Smooth muscle cell (in vitro differentiated cells): ENCODE measurements at regions not wholly inside any gene's neighbourhood (a gene's known extent, or its start where the extent isn't known, plus 50 kb on each side); places are given as distances from the start of the nearest gene placed in this dataset.

Experiments used
- DNase-seq: peaks from one replicate; lab custom pipeline; 2025; ENCODE audit not compliant: unreplicated experiment; lab: John Stamatoyannopoulos, UW
- H2AFZ ChIP-seq: fragments of 200-600 bp; sonication (generic); 2 replicates; pipeline ENCODE4 v1.6.0; 2016; ENCODE audit warnings: antibody characterized with exemption, low read depth, mild to moderate bottlenecking
- H3F3A ChIP-seq: fragments of 200-600 bp; sonication (generic); 2 replicates; pipeline ENCODE4 v1.6.0; 2017; ENCODE audit warnings: antibody characterized with exemption, low read depth
- H3K27ac ChIP-seq: fragments of 200-600 bp; sonication (generic); 2 replicates; pipeline ENCODE4 v1.5.1; 2016; ENCODE audit warnings: low read depth, mild to moderate bottlenecking
- H3K27me3 ChIP-seq: fragments of 200-600 bp; sonication (generic); 2 replicates; pipeline ENCODE4 v1.6.1; 2016; ENCODE audit warnings: low read depth, mild to moderate bottlenecking
- H3K36me3 ChIP-seq: fragments of 200-600 bp; sonication (generic); 2 replicates; pipeline ENCODE4 v1.5.1; 2016; ENCODE audit warnings: low read depth
- H3K4me1 ChIP-seq: fragments of 200-600 bp; sonication (generic); 2 replicates; pipeline ENCODE4 v1.5.1; 2016; ENCODE audit warnings: low read depth
- H3K4me2 ChIP-seq: fragments of 200-600 bp; sonication (generic); 2 replicates; pipeline ENCODE4 v1.6.0; 2016; ENCODE audit warnings: mild to moderate bottlenecking
- H3K4me3 ChIP-seq: fragments of 200-600 bp; sonication (generic); 2 replicates; pipeline ENCODE4 v1.5.1; 2016; ENCODE audit warnings: mild to moderate bottlenecking
- H3K79me2 ChIP-seq: fragments of 200-600 bp; sonication (generic); 2 replicates; pipeline ENCODE4 v1.6.0; 2016; ENCODE audit warnings: low read depth, mild to moderate bottlenecking
- H3K9ac ChIP-seq: fragments of 200-600 bp; sonication (generic); 2 replicates; pipeline ENCODE4 v1.6.0; 2016; ENCODE audit warnings: low read depth
- H3K9me3 ChIP-seq: fragments of 200-600 bp; sonication (generic); replicated peaks from 2 replicates; pipeline ENCODE4 v1.5.1; 2016; ENCODE audit warnings: low read depth
- H4K20me1 ChIP-seq: fragments of 200-600 bp; sonication (generic); 2 replicates; pipeline ENCODE4 v1.6.0; 2016; ENCODE audit warnings: low read depth
- CTCF ChIP-seq: fragments of 200-600 bp; sonication (generic); IDR thresholded peaks from 2 replicates; pipeline ENCODE4 v1.5.1; 2017; ENCODE audit warnings: borderline replicate concordance, mild to moderate bottlenecking, antibody characterized with exemption; ENCODE audit not compliant: insufficient read depth, poor library complexity, severe bottlenecking
- WGBS: methylation state at CpG from one replicate; pipeline ENCODE4 v1.1.7; 2016; ENCODE audit warnings: low lambda C conversion rate; 5-methylcytosine and 5-hydroxymethylcytosine counted together

- WGBS = 91% methylated on average over 2 of the region's 2 CpGs
Observed at GRCh38 chr2:14720739-14721138, 88.2 kb downstream of the LRATD1 start.

GRCh38 chr2:14722904-14723570 lies 90.5 kb downstream of the LRATD1 start:
- no peaks in the 10 kb centered on the region for H3F3A ChIP-seq
- H3K27ac ChIP-seq = no peak overlapping the region
- H3K79me2 ChIP-seq = no peaks in the 10 kb centered on the region
- H3K4me3 ChIP-seq = no peak overlapping the region
- no peaks in the 10 kb centered on the region for H3K9me3 ChIP-seq
- no peak overlapping the region for H2AFZ ChIP-seq
- DNase-seq = no peak
- H3K27me3 ChIP-seq = no peaks in the 10 kb centered on the region
- H3K36me3 ChIP-seq = no peaks in the 10 kb centered on the region
- no peak overlapping the region for H3K4me2 ChIP-seq
- H4K20me1 ChIP-seq = no peaks in the 10 kb centered on the region
- H3K9ac ChIP-seq = no peak overlapping the region
- no peaks in the 10 kb centered on the region for H3K4me1 ChIP-seq
- WGBS = 56% methylated on average over 3 of the region's 3 CpGs
- no peak for TF ChIP-seq CTCF

More at GRCh38 chr2:14720739-14721138, 88.2 kb downstream of the LRATD1 start:
- H3K4me1 ChIP-seq = no peaks in the 10 kb centered on the region
- no peaks in the 10 kb centered on the region for H3K79me2 ChIP-seq
- no peak overlapping the region for H3K4me3 ChIP-seq
- DNase-seq = no peak
- H3K9me3 ChIP-seq = no peaks in the 10 kb centered on the region
- H3K36me3 ChIP-seq = no peaks in the 10 kb centered on the region
- no peak overlapping the region for H3K9ac ChIP-seq
- no peak overlapping the region for H2AFZ ChIP-seq
- H3K27me3 ChIP-seq = no peaks in the 10 kb centered on the region
- H4K20me1 ChIP-seq = no peaks in the 10 kb centered on the region
- TF ChIP-seq CTCF = no peak
- H3K4me2 ChIP-seq = no peak overlapping the region
- H3F3A ChIP-seq = no peaks in the 10 kb centered on the region
- no peak overlapping the region for H3K27ac ChIP-seq

GRCh38 chr2:14723684-14724083 lies 91.2 kb downstream of the LRATD1 start:
- no peaks in the 10 kb centered on the region for H3K36me3 ChIP-seq
- no peak overlapping the region for H2AFZ ChIP-seq
- H3K27ac ChIP-seq = no peak overlapping the region
- no peak overlapping the region for H3K4me3 ChIP-seq
- no peak overlapping the region for H3K9ac ChIP-seq
- H4K20me1 ChIP-seq = no peaks in the 10 kb centered on the region
- H3K79me2 ChIP-seq = no peaks in the 10 kb centered on the region
- H3K4me1 ChIP-seq = no peaks in the 10 kb centered on the region
- 72% methylated on average over 5 of the region's 5 CpGs for WGBS
- no peak for TF ChIP-seq CTCF
- H3K27me3 ChIP-seq = no peaks in the 10 kb centered on the region
- H3F3A ChIP-seq = no peaks in the 10 kb centered on the region
- H3K4me2 ChIP-seq = no peak overlapping the region
- H3K9me3 ChIP-seq = no peaks in the 10 kb centered on the region
- DNase-seq = no peak

- WGBS = 81% methylated on average over 4 of the region's 4 CpGs
- no peak for DNase-seq
- no peak for TF ChIP-seq CTCF
- Histone ChIP-seq H4K20me1 (no peaks in the 10 kb centered on the region), H3K4me1 (no peaks in the 10 kb centered on the region), H3K9ac (no peak overlapping the region), H3K4me2 (no peak overlapping the region), H3K27me3 (no peaks in the 10 kb centered on the region), H3K79me2 (no peaks in the 10 kb centered on the region), H3F3A (no peaks in the 10 kb centered on the region), H3K36me3 (no peaks in the 10 kb centered on the region), H3K9me3 (no peaks in the 10 kb centered on the region), H3K27ac (no peak overlapping the region), H2AFZ (no peak overlapping the region), H3K4me3 (no peak overlapping the region)
Observed at GRCh38 chr2:14735696-14736095, 103.2 kb downstream of the LRATD1 start.
